Fibroblast of lung (primary cell): ENCODE measurements at regions not wholly inside any gene's neighbourhood (a gene's known extent, or its start where the extent isn't known, plus 50 kb on each side); places are given as distances from the start of the nearest gene placed in this dataset.

Source experiments
- DNase-seq, 2 donors: peaks; one replicate each; pipeline versions ENCODE4 v3.0.0 to v3.0.0-alpha.2; 2010; ENCODE audit warnings: low read depth in 2 of 2
- H2AFZ ChIP-seq: 2 replicates; pipeline ENCODE4 v1.5.1; 2012; ENCODE audit warnings: low read length, control low read depth, inconsistent platforms
- H3K27ac ChIP-seq: 2 replicates; pipeline ENCODE4 v1.5.1; 2011; ENCODE audit warnings: low read length, control low read depth; ENCODE audit not compliant: insufficient read depth
- H3K27me3 ChIP-seq: 2 replicates; pipeline ENCODE4 v1.5.1; 2011; ENCODE audit warnings: mild to moderate bottlenecking, low read length; ENCODE audit not compliant: control insufficient read depth, insufficient read depth
- H3K36me3 ChIP-seq: 2 replicates; pipeline ENCODE4 v1.5.1; 2011; ENCODE audit warnings: low read length; ENCODE audit not compliant: control insufficient read depth, insufficient read depth
- H3K4me1 ChIP-seq: 2 replicates; pipeline ENCODE4 v1.5.1; 2011; ENCODE audit warnings: low read length; ENCODE audit not compliant: control insufficient read depth, insufficient read depth; ENCODE audit errors: extremely low read depth
- H3K4me2 ChIP-seq: 2 replicates; pipeline ENCODE4 v1.5.1; 2011; ENCODE audit warnings: low read length, control low read depth; ENCODE audit not compliant: insufficient read depth; ENCODE audit errors: extremely low read depth
- H3K4me3 ChIP-seq, 4 experiments: fragments of 200-600 bp in 1 of 4; sonication (generic) in 1 of 4; replicated peaks in 1 of 4; 2 replicates each; pipeline ENCODE4 v1.5.1; 2011 to 2016; ENCODE audit warnings: low read length in 4 of 4, low read depth in 3 of 4, mild to moderate bottlenecking in 3 of 4, control low read depth in 2 of 4, inconsistent platforms in 1 of 4, mixed read lengths in 1 of 4; ENCODE audit not compliant: insufficient read depth in 1 of 4; ENCODE audit errors: control extremely low read depth in 1 of 4
- H3K79me2 ChIP-seq: 2 replicates; pipeline ENCODE4 v1.5.1; 2012; ENCODE audit warnings: mild to moderate bottlenecking, low read length, inconsistent platforms; ENCODE audit not compliant: control insufficient read depth, insufficient read depth
- H3K9ac ChIP-seq: 2 replicates; pipeline ENCODE4 v1.5.1; 2011; ENCODE audit warnings: mild to moderate bottlenecking, low read length, control low read depth; ENCODE audit not compliant: insufficient read depth
- H3K9me3 ChIP-seq: 2 replicates; pipeline ENCODE4 v1.5.1; 2012; ENCODE audit warnings: low read depth, low read length; ENCODE audit not compliant: control insufficient read depth, insufficient read depth
- H4K20me1 ChIP-seq: 2 replicates; pipeline ENCODE4 v1.5.1; 2011; ENCODE audit warnings: low read length; ENCODE audit not compliant: control insufficient read depth, insufficient read depth; ENCODE audit errors: extremely low read depth
- EZH2 ChIP-seq: IDR thresholded peaks from 2 replicates; pipeline ENCODE4 v1.5.1; 2012; ENCODE audit warnings: low read length, control low read depth, mild to moderate bottlenecking; ENCODE audit errors: missing control alignments
- TF ChIP-seq, protein P1 (sequence below), 2 donors: IDR thresholded peaks in 1 of 2; conservative IDR thresholded peaks in 1 of 2; 1 replicate in 1 of 2; 2 replicates in 1 of 2; pipeline ENCODE4 v1.5.1; 2011 to 2012; ENCODE audit warnings: low read length in 2 of 2, control low read depth in 1 of 2, inconsistent platforms in 1 of 2, low read depth in 1 of 2, mild to moderate bottlenecking in 1 of 2

- Histone ChIP-seq H2AFZ (no peak overlapping the region), H3K27me3 (no peaks in the 10 kb centered on the region), H3K79me2 (no peaks in the 10 kb centered on the region), H3K36me3 (no peaks in the 10 kb centered on the region), H3K9me3 (no peaks in the 10 kb centered on the region), H3K4me2 (no peak overlapping the region), H3K27ac (no peak overlapping the region), H3K9ac (no peak overlapping the region), H3K4me1 (no peaks in the 10 kb centered on the region), H3K4me3 (no peak overlapping the region), H4K20me1 (no peaks in the 10 kb centered on the region)
- no peak for TF ChIP-seq EZH2
- TF ChIP-seq, protein P1, sequence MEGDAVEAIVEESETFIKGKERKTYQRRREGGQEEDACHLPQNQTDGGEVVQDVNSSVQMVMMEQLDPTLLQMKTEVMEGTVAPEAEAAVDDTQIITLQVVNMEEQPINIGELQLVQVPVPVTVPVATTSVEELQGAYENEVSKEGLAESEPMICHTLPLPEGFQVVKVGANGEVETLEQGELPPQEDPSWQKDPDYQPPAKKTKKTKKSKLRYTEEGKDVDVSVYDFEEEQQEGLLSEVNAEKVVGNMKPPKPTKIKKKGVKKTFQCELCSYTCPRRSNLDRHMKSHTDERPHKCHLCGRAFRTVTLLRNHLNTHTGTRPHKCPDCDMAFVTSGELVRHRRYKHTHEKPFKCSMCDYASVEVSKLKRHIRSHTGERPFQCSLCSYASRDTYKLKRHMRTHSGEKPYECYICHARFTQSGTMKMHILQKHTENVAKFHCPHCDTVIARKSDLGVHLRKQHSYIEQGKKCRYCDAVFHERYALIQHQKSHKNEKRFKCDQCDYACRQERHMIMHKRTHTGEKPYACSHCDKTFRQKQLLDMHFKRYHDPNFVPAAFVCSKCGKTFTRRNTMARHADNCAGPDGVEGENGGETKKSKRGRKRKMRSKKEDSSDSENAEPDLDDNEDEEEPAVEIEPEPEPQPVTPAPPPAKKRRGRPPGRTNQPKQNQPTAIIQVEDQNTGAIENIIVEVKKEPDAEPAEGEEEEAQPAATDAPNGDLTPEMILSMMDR (conservative IDR thresholded peaks at IDR 0.05 in 1 of 2, IDR thresholded peaks at IDR 0.05 in 1 of 2; ENCODE audit: low read depth in 1 of 2, low read length in 2 of 2): no peak
- no peak for DNase-seq
Observed at GRCh38 chr11:69576069-69576782, 64.7 kb upstream of the CCND1 start.

- no peak for DNase-seq
- no peaks in the 10 kb centered on the region for H3K27me3 ChIP-seq
- no peaks in the 10 kb centered on the region for H3K79me2 ChIP-seq
- H3K27ac ChIP-seq: no peak overlapping the region
- no peaks in the 10 kb centered on the region for H3K9me3 ChIP-seq
- H4K20me1 ChIP-seq: no peaks in the 10 kb centered on the region
- no peak overlapping the region for H3K4me2 ChIP-seq
- no peak overlapping the region for H3K4me3 ChIP-seq
- no peaks in the 10 kb centered on the region for H3K36me3 ChIP-seq
- H3K4me1 ChIP-seq: no peaks in the 10 kb centered on the region
- H2AFZ ChIP-seq: no peak overlapping the region
- TF ChIP-seq, protein P1 (conservative IDR thresholded peaks at IDR 0.05 in 1 of 2, IDR thresholded peaks at IDR 0.05 in 1 of 2; ENCODE audit: low read depth in 1 of 2, low read length in 2 of 2): no peak
- no peak for TF ChIP-seq EZH2
- no peak overlapping the region for H3K9ac ChIP-seq
Observed at GRCh38 chr11:69578167-69578566, 62.8 kb upstream of the CCND1 start.

DNA sequence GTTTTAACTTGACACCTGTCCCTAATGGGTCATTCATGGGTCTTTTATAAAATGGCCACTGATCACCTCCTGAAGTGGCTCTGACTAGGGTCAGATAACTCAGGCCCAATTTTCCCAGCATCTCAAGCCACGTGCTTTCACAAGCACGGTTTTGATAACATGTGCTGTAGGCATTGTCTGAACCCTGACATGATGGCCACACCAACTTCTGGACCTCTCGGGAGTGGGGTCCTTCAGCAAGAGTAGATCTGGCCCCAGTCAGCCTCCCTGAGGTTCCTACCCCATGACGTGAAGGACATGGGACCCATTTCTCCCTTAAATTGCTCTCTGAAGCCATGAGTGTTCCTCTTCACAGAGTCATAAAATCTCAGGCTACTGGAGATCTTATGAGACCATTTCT is 60.4 kb upstream of the CCND1 start:
- no peak overlapping the region for H2AFZ ChIP-seq
- no peak overlapping the region for H3K9ac ChIP-seq
- no peaks in the 10 kb centered on the region for H4K20me1 ChIP-seq
- DNase-seq: no peak
- TF ChIP-seq EZH2: no peak
- TF ChIP-seq, protein P1 (conservative IDR thresholded peaks at IDR 0.05 in 1 of 2, IDR thresholded peaks at IDR 0.05 in 1 of 2; ENCODE audit: low read depth in 1 of 2, low read length in 2 of 2): no peak
- H3K9me3 ChIP-seq: no peaks in the 10 kb centered on the region
- no peaks in the 10 kb centered on the region for H3K27me3 ChIP-seq
- H3K4me1 ChIP-seq: no peaks in the 10 kb centered on the region
- H3K36me3 ChIP-seq: no peaks in the 10 kb centered on the region
- no peak overlapping the region for H3K27ac ChIP-seq
- H3K4me3 ChIP-seq: no peak overlapping the region
- H3K79me2 ChIP-seq: no peaks in the 10 kb centered on the region
- no peak overlapping the region for H3K4me2 ChIP-seq
